Inferior parietal cortex (tissue), 1 donor: ENCODE measurements at regions not wholly inside any gene's neighbourhood (a gene's known extent, or its start where the extent isn't known, plus 50 kb on each side); places are given as distances from the start of the nearest gene placed in this dataset.
A peak's percentile ranks its signal among the peaks of the same experiment; 100 is the strongest.
"Not testable (repeated sequence)": the region's sequence is repeated elsewhere in the genome, so short reads cannot be mapped to it uniquely, and the experiment has no call there.

Source experiments
- DNase-seq: peaks from one replicate; pipeline ENCODE4 v3.0.0-alpha.2; 2016; ENCODE audit errors: extremely low spot score

DNA sequence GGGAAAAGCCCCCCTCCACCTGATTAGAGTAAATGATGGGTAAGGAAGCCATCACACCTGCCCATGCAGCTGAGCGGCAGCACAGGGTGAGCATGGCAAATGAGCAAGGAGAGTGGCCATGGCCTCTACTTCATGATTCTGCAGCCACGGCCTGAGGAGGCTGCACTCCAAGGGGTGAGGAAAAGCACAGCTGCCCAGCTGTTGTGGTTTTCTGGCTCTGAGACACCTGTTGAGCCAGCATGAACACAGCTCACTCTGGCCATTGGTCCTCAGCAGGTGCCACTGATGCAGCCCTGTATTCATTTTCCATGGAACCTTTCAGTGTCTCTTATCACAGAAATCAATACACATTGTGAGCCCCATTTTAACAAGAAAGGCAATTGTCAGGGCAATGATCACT is 707.2 kb downstream of the AACS start:
- no peak for DNase-seq

DNA sequence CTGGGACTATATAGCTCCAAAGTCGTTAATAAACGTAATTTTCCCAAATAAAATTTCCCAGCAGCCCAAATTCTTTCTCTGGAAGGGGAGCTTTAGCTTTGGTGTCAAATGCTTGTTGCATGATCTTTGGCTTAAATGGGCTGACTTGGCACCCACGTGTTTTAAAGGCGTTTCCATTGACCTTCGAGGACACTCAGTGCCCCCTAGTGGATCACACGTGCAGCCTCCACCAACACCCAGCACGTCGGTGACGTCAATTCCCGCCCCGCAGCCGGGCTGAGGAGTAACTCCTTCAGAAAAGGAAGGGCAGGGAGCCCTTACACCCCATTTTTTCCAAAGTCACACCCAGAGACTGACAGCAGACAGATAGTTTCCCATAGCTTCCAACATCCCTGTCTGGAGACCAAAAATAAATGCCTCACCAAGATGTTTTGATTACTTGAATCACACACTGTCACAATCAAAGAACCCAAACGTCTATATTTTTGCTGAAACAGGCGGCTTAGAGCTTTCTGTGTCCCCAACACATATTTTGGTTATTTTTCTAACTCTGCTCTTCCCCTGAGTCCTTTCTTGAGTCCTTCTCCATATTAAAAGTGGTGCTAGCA is 707.9 kb downstream of the AACS start:
- peak; percentile 7 for DNase-seq

DNA sequence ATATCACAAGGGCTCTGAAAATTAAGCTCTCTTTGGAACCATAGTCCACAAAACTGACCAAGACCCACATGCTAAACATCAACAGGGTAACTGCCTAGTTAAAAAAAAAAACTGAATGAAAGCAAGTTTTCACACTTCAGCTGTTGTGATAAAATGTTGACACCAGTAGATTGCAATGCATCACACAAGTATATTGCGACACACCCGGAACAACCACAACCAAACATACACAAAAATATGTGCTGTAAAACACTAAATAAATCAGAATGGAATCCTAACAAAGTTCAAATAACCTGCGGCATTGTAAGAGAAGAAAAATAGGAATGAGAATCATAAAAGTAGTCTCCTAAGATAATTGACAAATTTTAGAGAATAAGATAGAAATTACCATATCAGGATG is 710.3 kb downstream of the AACS start:
- no peak for DNase-seq

DNA sequence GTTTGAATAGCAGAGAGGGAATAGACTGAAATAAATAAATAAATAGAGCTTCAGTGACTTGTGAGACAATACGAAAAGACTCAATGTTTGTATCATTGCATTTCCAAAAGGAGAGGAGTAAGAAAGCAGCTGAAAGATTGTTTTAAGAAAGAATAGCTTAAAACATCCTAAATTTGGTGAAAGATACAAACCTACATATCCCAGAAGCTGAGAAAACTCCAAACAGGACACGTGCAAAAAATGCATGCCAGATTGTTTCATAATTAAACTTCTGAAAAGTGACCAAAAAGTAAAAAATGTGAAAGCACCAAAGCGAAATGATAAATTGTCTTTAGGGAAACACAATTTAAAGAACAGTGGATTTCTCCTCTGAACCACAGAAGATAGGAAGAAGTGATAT is 711.0 kb downstream of the AACS start:
- DNase-seq = no peak

DNA sequence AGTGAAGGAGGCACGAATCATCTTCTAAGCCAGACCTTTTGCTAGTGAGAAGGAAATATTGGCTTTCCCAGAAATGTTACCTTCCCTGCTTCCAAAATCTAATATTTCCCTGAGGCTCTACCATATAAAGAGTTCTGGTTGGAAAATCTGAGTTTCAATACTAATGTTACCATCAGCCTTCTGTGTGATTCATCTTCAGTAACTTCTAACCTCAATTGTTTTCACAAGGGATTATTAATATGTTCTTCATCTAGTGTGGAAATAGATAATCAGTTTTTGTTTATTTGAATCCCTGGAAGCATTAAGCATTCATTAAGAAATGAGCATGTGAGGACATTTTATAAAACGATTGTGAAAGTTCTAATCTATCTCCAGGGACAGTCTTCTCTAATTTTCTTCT is 720.9 kb downstream of the AACS start:
- DNase-seq = no peak

DNA sequence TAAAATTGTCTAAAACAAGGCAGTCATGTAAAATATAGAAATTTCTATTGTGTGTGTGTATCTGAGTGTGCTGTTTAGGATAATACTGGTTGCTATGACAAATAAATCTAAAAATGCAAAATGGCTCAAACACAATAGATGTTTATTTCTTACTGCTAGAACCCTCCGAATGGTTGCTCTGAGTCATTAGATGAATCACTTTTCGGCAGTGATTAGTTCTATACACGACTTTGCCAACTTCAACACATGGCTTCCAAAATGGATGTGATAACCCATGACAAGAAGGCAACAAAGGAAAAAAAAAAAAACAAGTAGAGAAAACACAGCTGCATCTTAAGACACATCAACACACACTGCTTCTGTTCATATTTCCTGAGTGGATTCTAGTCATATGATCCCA is 729.2 kb downstream of the AACS start:
- peak; percentile 9 for DNase-seq

DNA sequence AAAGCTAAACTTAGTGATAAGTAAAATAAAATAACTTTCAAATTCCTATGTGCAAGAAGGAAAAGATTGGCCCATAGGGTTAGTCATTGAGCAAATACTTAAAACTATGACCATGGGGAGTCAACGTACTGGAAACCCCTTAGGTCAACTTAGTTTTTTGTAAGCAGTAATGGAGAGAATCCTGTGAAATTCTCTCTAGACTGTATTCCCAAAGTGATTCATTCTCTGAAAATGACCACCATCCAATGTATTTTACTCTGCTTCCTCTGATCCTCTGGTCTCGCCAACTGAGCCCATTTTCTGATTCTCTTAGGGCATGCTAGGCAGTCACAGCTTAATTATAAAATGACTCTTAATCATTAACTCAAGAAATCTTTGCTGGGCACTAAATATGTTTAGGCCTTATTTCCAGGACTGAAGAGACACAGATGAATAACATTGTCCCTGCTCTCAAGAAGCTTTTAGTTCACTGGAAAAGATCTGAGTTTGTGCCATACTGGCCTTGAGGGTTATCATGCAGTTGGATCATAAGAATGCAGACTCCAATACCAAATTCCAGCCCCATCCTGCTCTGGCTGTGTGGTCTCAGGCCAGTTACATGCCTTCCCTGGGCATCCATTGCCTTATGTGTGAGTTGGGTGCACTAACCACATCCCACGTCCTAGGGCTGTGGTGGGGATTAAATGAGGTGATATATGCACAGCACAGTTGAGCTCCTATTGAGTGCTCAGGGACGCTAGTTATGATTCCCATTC is 732.4 kb downstream of the AACS start:
- DNase-seq = no peak

DNA sequence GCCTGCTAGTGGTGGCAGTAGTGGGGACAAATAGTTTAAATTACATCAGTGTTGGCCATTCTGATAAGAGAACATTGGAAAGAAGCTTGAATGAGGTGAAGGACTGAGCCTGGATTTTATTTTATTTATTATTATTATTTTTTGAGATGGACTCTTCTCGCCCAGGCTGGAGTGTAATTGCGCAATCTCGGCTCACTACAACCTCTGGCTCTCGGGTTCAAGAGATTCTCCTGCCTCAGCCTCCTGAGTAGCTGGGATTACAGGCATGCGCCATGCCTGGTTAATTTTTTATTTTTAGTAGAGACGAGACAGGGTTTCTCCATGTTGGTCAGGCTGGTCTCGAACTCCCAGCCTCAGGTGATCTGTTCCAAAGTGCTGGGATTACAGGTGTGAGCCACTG is 739.4 kb downstream of the AACS start:
- no peak for DNase-seq

DNA sequence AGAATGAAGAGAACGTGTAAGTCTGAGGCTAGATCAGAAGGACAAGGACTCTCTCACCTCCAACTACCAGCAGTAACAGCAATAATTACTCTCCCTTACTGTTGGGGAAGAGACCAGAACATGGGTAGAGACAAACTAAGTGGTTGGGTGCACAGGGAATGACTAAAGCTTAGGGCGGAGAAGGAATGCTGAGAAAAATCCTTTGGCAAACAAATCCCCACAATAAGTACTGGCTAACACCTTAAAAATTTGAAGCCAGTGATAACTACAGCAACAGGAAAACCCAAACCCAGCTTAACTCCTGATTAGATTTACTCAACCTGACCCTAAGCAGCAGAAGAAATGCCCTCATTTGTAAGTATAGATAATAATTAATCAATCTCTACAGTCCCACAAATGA is 759.0 kb downstream of the AACS start:
- no peak for DNase-seq

DNA sequence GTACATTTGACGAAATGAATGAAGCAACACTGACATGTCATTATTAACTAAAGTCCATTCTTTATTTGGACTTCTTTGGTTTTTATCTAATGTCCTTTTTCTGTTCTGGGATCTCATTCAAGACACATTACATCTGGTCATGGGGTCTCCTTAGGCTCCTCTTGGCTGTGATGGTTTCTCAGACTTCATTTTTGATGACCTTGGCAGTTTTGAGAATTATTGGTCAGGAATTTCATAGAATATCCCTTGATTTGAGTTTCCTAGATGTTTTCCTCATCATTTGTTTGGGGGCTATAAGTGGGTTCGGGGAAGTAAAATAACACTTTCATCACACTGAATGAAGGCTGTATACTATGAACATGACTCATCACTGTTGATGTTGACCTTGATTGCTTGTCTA is 770.6 kb downstream of the AACS start:
- DNase-seq = no peak

DNA sequence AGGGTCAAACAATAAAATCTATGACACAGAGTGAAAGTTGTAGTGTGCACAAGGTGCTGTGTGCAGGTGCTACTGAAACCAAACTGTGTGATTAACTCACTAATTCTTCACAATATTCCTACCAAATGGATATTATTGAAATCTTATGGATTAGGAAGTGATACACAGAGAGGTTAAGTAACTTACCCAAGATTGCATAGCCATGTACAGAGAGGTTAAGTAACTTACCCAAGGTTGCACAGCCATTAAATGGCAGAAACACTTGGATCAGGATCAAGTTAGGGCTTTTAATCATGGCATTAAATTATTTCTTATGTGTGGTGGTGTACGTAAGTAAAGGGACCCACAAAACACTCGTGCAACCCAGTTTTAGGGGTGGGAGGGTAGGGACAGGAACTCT is 771.4 kb downstream of the AACS start:
- no peak for DNase-seq

DNA sequence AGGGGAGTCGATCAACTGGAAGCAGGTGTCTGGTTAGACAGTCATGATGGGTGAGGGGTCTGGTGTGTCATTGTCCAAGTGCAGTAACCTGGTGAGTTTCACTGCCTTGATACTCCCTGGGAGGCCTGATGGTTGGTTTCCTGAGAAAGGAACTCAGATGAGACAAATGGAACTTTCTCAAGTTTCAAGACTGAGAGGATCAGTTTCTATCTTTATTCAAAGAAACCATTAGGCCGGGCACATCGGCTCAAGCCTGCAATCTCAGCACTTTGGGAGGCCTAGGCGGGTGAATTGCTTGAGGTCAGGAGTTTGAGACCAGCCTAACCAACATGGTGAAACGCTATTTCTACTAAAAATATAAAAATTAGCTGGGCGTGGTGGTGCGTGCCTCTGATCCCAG is 776.1 kb downstream of the AACS start:
- DNase-seq = no peak

DNA sequence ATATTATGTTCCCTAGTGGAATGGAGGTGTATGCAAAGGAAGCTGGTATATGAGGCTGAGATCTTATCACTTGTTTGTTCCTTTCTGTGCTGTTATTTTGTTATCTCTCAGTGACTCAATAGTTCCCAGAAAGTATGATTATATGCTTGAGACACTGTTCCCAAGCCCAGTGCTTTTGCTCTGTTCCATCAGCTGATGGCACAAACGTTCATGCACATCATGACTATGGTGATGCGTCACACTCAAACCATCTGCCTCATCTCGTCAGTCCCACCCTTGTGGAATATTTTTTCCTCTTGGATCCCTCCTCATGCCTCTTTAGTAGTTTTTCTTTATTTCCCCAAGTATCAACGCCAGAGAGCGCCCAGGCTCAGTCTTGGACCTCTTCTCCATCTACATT is 786.9 kb downstream of the AACS start:
- DNase-seq = no peak

DNA sequence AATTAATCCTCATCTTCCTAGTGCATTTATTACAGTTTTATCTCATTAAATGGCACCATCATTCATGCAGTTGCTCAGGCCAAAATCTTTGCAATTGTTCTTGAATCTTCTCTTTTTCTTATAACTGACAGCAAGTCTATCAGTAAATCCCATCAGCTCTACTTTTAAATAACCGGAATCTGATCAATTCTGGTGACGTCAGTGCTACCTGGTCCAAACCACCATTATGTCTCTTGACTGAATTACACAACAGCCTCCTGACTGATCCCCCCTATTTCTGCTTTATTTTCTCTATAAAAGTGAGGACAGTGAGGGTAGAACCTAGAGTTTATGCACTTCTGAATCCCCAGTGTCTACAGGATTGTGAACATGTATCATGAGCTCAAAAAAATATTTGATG is 787.4 kb downstream of the AACS start:
- DNase-seq = no peak

DNA sequence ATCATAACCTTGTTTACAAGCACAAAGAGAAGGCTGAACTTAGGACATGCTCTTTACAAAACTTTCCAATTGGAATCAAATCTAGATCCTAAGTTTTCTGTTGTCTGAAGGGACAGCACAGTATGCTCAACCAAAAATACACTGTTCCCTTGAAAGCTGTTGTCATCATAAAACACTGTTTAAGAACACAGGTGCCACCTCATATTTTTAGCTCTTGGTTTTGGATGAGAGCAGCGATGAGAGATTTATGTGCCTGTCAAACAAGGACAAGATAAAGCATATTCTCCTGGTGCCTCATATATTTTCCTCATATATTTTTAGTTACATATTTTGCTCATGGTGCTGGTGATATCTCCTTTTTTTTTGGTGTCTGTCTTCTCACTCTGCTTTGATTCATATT is 788.4 kb downstream of the AACS start:
- peak; percentile 44 for DNase-seq

DNA sequence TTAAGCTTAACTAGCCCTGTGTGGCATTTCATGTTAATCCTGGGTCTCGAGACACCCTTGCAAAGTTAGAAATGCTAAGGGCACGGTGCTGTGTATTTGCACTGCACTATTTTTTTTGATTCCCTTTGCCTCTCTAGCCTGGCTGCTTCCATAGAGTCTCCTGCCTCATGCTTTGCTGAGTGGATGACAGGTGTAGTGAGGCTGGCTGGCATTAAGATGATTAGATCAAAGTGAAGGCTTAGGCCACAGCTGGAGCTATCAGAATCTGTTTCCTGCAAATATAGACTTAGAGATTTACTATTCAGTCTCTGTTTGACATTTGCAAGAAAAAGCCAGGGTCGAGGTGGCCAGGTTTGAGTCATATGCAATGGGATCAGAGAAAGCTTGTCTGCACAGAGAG is 791.1 kb downstream of the AACS start:
- DNase-seq = no peak

DNA sequence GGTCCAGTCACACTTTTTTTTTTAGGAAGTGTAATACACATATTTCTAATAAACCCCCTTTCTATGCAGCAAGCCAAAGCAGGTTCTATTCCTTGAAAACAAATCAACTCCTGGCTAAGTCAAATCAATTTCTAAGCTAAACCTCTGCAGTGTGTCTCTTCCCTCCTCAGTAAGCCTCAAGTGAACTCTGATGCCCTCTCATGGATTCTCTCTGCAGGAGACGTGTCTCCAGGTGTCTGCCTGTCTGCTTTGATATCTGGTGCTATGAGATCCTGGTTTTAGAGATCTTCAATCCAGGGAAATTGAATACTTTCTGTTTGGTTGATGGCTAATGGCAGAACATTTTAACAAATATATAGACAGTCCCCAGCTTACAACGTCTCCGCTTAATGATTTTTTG is 791.7 kb downstream of the AACS start:
- no peak for DNase-seq

DNA sequence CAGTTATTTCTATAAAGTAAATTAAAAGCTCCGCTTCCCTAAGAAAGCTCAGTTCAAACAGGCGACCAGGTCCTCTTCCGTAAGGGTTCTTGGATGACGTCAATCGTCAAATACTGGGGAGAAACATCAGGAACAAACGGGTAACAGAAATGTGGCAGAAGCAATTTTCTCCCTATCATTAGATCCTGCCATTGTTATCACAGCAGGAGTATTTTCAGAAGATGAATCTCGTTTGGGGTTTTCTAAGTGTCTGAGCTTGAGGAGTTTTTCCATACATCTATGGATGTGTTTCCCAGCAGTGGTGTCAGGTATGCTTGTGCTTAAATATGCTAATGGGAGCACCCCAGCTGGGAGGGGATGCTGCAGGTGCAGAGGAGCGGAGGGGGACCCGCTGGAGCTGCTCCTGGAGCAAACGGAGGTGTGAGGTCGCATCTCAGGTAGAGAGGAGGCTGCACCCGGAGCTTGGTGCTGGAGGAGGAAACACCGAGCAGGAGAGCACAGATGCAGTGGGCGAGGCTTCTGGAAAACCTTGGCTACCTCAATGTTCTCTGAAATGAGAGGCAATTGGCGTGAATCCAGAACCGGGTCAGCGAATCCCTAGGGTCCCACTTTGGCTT is 795.5 kb downstream of the AACS start:
- DNase-seq = no peak

DNA sequence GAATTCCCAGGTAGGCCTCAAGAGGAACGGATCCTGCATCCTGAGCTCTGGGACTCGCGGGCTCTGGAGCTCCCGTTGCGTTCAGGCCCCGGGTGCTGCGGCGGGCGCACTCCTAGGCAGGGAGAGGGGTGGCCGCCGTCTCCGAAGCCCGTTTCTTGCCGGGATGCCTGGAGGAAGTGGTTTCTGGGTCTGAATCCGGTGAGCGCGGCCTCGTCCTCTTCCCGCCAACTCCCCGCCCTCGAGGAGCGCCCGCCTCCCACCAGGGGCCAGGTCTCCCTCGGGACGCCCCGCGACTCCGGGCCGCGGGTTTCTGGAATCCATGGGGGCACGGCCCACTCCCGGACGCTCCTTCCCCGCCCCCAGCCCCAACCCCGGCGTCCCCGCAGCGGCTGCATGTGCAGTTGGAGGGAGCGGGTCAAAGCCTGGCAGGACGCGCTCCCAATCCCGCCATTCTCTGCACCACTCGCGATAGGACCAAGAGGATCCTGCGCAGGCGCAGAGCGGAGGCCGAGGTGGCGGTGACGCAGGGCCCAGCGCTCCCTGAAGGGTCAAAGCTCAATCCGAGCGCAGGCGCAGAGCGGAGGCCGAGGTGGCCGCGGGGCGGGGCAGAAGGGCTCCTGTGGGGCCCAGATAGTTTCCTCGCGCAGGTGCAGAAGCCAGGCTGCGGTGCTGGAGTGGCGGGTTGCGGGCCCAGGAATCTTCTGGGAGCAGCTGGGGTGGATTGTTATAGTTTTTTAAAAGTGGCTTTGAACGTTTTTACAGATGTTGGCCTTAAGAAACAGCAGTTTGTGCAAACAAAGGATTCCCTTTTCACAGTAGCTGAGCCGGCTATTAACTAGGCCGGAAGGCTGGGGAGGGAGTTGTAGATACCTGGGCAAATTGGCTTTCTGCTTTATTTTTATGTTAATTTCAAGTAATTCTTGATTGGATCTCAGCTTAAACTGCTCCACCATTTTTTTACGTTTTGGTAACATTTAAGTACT is 796.4 kb downstream of the AACS start:
- DNase-seq = no peak

DNA sequence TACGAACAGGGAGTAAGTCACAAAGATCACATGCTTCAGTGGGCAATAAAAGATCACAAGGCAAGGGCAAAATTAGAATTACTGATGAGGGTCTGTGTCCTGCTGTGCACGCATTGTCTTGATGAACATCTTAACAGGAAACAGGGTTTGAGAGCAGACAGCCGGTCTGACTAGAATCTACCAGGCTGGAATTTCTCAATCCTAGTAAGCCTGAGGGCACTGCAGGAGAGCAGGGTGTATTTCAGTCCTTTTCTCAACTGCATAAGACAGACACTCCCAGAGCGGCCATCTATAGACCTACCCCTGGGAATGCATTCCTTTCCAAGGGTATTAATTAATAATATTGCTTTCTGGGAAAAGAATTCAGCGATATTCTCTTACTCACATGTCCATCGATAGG is 800.0 kb downstream of the AACS start:
- DNase-seq = not testable (repeated sequence)

DNA sequence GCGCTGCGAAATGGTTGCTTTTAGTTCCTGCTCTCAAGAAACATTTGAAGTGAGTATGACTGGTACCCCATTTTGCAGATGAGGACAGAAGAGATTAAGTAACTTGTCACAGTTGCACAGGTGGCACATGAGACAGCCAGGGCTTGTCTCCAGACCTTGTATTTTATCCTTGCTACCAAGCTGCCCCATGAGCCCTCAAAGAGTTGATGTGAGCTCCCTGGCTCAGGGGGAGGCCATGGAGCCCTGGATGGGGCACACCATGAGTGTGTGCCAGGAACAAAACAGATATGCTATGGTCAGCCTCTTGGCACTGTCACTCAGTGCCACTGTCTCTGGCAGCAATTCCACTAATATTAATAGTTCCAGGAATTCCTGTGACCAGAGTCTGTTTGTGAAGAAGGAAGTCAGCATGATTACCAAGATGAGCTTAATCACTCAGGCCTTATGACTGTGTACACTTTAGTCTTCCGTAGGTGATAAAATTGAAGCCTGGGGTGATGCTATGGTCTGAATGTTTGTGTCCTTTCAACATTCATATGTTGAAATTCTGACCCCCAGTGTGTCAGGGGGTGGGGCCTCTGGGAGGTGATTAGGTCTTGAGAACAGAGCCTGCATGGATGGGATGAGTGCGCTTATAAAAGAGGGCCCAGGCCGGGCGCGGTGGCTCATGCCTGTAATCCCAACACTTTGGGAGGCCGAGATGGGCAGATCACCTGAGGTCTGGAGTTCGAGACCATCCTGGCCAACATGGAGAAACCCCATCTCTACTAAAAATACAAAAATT is 806.8 kb downstream of the AACS start:
- DNase-seq = no peak
